ENCODE measurements at regions not wholly inside any gene's neighbourhood (a gene's known extent, or its start where the extent isn't known, plus 50 kb on each side); places are given as distances from the start of the nearest gene placed in this dataset.

DNA sequence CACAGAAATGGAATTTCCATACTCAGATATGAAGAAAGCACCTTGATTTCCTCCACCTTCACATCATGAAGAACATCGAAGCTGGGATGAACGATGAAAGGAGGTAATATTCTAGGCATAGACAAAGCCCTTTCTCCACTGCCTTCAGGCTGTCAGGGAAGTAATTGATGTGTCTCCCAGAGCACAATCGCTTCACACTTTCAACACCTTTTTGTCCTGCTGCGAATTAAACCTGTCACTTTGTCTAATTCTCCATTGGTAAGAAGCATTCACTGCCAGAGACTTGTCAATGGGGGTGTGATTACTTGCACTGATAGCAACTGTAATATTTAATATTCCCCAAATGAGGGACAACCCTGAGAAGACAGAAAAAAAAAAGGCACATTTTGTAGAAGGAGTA is 260.1 kb downstream of the ETS1 start:
- no peak for TF ChIP-seq POLR2AphosphoS5 (IDR thresholded peaks at IDR 0.05)
- TF ChIP-seq, protein P1, sequence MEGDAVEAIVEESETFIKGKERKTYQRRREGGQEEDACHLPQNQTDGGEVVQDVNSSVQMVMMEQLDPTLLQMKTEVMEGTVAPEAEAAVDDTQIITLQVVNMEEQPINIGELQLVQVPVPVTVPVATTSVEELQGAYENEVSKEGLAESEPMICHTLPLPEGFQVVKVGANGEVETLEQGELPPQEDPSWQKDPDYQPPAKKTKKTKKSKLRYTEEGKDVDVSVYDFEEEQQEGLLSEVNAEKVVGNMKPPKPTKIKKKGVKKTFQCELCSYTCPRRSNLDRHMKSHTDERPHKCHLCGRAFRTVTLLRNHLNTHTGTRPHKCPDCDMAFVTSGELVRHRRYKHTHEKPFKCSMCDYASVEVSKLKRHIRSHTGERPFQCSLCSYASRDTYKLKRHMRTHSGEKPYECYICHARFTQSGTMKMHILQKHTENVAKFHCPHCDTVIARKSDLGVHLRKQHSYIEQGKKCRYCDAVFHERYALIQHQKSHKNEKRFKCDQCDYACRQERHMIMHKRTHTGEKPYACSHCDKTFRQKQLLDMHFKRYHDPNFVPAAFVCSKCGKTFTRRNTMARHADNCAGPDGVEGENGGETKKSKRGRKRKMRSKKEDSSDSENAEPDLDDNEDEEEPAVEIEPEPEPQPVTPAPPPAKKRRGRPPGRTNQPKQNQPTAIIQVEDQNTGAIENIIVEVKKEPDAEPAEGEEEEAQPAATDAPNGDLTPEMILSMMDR (IDR thresholded peaks at IDR 0.05) = no peak
